OCI-M2 (cell line): ENCODE measurements at regions not wholly inside any gene's neighbourhood (a gene's known extent, or its start where the extent isn't known, plus 50 kb on each side); places are given as distances from the start of the nearest gene placed in this dataset.
"Not testable (repeated sequence)": the region's sequence is repeated elsewhere in the genome, so short reads cannot be mapped to it uniquely, and the experiment has no call there.

Experiments
- DNase-seq: peaks from one replicate; lab custom pipeline; 2025; ENCODE audit not compliant: unreplicated experiment; lab: John Stamatoyannopoulos, UW

DNA sequence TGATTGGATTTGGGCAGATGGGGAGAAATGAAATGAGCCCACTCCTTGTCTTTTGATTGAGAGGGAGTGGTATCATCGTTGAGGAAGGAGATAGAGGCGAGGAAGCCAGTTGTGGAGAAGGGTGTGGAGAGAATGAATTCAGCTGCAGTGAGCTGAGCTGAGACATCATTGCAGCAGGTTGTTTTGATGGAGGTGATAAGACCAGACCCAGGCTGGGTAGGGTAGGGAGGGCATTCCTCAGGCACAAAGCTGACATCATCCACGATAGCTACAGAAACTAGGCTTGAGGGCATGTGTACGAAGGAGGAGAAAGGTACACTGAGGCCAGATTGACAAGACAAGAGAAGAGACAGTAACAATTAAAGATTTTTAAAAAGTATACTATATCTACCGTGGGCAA, 1500.9 kb upstream of the SLC10A2 start:
- no peak for DNase-seq

DNA sequence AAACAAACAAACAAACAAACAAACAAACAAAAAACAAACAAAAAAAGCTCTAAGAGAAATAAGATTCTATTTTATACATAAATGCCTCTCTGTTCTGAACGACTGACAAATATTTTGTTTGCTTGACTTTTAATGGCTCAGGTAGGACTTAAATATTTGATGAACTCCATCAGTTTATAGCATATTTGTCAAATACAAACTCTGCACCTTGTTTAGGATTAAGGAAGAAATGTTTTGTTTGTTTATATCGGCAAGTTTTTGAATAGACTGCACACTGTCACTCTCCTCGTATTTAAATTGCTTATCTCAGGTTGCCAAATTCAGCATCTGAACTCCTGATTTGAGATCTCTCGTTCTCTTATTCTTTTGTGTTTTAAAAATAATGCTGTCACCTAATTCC, 1499.7 kb upstream of the SLC10A2 start:
- DNase-seq, result no peak

DNA sequence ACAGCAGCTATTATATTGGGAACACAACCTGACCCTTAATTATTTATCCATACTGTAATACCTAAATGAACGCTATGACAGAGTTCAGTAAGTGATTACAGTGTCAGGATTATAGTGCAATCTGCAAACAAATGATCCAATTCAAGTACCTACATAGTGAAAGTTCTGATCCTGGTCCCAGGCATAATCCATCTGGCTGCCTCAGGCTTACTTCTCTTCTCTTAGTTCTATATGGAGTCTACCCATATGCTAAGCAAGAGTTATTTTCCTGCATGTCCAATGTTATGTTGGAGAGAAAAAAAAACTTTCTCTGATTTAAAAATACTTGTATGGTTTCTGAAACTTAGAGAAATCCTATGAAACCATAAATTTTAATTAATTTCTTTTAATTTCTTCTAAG, 1487.7 kb upstream of the SLC10A2 start:
- no peak for DNase-seq

DNA sequence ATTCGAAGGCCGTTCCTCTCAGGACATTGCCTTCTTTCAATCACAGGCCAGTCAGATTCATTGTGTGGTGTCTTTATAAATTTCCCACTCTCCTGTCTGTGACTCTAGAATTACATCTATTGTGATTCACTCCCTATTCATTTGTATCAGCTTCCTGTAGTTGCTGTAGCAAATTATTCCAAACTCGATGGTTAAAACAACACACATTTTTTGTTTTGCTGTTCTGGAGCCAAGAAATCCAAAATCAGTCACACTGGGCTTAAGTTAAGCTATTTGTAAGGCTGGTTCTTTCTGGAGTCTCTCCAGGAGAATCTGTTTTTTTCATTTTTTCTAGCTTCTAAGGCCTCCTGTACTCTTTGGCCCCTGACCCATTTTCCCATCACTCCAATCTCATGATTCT, 1487.0 kb upstream of the SLC10A2 start:
- DNase-seq, result no peak

DNA sequence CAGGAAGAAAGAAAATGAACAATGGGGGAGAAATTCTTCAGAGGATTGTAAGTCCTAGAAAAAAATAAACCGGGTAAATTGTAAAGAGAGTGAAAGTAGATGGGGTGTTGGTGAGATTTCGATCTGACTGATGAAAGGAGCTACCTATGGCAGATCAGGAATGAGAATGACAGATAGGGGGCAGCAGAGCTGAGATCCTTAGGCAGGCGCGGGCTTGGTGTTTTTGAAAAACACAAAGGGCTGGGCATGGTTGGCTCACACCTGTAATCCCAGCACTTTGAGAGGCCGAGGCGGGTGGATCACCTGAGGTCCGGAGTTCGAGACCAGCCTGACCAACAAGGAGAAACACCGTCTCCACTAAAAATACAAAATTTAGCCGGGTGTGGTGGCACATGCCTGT, 1468.6 kb upstream of the SLC10A2 start:
- DNase-seq, result no peak

DNA sequence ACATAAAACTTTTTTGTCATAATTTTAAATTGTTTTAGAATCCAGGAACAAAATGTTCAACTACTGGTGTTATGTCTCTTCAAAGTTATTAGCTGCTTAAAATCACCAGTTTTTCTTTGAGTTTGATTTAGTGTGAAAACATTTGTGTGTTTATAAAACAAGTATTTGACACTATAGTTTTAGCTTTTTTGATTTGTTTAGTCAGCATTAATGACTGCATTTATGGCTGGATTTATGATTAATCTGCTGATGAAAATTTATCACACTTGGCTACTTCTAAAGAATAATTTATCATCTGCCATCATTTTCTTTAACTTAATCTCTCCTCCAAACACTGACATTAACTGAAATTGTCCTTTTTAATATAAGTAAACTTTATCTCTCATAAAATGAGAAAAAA, 1465.9 kb upstream of the SLC10A2 start:
- no peak for DNase-seq

DNA sequence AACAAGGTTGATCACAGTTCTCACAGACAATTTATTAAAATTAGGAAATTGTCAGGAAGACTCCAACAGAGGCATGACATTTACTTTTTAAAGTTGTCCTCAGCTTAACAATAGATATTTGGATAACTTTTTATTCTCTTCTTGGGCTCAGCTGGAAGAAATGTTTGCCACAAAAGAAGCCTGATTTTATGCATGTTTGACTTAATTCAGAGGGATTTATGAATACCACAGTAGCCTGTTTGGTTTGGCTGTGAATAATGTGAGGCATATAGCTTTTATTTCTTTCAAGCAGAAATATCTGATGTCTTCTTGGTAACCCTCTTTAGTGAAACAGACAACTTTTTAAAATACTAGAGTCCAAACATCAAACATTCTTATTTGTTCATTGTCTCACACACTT, 1464.5 kb upstream of the SLC10A2 start:
- no peak for DNase-seq

DNA sequence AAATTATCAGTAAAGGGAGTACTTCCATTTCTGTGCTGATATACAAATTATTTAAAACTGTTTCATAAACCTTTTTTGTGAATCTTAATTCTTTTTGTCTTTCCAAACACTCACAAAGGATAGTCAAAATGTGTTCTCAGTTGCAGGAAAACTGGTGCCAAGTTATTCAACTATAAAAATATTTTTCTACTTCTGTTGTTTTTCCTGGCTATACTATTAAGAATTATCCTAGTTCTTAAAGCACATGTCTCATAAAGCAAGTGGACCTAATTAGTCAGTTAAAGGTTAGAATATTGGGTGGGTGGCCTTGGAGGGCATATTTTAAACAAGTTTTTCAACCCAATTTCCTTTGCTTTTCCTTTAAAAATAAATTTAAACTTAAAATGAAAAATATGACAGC, 1460.3 kb upstream of the SLC10A2 start:
- no peak for DNase-seq

DNA sequence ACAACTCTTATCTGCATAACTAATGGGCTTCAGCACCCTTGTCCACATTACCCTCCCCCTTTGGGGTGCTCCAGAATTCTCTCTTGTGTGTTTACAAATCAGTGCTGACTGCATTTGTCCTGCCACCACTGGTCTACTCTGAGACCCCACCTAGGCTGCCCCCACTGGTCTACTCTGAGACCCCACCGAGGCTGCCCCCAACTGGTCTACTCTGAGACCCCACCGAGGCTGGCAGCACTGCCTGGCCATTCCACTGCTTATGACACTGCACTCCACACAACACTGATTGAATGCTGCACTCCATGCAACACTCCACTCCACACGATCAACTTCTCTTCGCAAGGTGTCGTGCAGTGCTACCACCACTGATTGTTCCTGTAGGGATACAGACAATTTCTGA, 1459.2 kb upstream of the SLC10A2 start:
- DNase-seq, result no peak

DNA sequence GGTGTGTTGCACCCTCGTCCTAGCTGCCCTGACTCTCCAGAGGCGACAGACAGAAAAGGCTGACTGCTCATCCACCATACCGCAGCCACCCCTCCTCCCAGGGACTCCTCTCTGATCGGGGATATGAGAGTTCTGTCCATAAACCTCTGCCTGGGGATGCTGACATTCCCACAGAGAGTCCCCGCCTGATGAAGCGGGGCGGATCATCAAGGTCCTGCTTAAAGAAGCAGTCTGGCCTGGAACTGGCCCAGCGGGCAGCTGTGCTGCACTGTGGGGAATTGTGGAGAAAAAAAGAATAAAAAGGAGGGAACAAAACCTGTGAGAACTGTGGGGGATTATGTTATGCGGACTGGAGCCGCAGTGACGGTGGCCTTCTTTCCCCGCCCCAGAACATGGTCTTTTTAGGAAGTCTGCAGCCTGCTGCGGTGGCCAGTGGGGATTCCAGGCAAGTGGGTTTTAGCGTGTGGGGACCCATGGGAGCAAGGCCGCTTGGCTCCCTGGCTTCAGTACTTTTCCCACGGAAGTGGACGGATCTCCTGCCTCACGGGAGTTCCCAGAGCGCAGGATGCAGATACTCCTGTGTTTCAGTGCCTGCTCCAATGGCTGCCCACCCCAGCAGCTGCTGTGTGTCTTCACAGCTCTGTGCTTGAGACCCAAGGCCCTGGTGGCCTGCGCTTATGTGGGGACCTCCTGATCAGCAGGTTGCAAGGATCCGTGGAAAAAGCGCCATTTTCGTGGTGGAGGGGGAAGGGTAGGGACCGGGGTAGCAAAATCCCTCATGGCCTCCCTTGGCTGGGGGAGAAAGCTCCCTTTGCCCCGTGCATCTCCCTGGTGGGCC, 1456.2 kb upstream of the SLC10A2 start:
- DNase-seq, result no peak

DNA sequence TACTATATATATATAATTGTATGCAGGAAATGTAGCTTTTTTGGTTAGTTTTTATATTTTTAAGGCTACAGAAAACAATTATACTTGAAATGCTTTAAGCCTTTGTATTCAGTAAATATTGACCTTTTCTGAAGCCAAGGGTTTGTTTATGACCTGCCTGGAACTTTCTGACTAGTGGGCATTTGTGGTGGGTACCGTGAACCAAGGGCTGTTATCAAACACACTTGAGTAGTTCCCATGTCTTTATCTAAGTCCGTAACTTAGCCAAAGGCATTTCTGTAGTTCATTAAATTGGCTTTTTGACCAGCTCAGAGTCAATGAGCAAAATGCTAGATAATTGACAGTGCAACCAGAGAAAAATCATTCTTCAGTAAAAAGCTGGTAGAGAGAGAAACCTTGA, 1444.2 kb upstream of the SLC10A2 start:
- no peak for DNase-seq

DNA sequence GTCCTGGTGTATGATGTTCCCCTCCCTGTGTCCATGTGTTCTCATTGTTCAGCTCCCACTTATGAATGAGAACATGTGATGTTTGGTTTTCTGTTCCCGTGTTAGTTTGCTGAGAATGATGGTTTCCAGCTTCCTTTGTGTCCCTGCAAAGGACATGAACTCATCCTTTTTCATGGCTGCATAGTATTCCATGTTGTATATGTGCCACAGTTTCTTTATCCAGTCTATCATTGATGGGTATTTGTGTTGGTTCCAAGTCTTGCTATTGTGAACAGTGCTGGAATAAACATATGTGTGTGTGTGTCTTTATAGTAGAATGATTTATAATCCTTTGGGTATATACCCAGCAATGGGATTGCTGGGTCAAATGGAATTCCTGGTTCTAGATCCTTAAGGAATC, 1427.3 kb upstream of the SLC10A2 start:
- DNase-seq, result not testable (repeated sequence)

DNA sequence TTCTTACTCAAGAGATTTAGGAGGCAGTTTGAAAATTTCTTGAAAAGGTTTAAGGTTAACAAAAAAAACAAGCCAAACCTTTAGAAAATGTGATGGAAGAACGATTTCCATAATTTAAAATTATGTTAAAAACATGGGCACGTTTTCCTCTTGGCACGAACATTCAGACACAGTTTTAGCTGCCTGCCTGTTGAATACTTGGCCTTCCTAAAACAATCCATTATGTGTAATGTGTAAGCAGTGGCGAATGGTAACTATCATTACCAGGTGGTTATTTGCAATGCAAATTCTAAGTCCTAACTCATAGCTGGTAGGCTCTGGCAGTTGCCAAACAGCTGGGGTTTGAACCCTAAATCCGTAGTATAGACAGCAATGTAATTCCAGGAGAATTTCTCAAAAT, 1425.7 kb upstream of the SLC10A2 start:
- DNase-seq, result no peak

DNA sequence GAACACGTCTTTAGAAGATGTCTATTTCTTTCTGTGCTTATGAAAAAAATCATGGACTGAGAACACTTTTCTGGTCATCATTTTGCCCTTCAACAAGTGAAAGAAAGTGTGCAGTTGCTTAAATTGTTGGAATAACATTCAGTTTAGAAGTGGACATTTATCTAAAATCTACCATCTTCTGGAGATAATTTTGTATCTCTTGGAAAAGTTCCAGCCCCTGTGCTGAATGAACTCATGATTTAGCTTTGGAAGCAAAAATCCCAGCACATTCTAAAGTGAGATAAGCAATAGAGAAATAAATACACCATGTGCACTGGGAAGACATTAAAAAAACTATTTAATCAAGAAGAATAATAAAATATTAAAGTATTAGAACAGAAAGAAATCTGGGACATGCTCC, 1420.8 kb upstream of the SLC10A2 start:
- no peak for DNase-seq

DNA sequence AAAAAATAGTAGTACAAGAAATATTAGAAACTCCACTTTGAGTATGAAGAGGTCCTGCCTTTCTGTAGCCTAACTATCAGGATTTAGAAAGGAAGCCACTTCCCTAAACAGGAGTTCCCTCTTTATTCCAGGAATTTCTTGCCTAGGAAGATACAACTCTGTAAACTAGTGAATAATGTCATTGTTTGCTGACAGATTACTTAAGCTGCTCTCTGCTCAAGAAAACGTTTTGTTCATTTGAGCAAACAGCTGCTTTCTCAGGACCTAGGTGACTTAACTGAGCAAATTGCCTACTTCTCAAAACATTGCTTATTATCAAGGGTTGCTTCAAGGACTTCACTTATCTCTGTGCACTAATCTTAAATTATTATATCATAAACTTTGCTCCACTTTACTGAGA, 1419.4 kb upstream of the SLC10A2 start:
- no peak for DNase-seq

DNA sequence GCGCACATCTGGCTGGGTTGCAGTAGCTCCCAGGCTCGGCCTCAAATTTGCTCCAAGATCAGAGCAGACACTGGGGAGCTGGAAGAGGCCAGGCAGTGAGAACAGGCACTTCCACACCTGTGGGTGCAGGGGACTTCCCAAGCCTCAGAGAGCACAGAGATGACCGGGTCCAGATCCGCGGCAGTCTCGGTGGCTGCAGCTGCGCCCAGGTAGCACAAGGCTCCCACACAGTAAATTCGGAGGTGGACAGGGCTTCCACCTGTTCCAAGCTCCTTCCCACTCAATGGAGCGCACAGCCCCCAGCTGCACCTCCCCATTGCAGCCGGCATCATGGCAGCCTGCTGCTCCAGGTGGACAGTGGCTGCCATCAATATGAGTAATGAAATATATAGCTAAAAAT, 1417.4 kb upstream of the SLC10A2 start:
- no peak for DNase-seq

DNA sequence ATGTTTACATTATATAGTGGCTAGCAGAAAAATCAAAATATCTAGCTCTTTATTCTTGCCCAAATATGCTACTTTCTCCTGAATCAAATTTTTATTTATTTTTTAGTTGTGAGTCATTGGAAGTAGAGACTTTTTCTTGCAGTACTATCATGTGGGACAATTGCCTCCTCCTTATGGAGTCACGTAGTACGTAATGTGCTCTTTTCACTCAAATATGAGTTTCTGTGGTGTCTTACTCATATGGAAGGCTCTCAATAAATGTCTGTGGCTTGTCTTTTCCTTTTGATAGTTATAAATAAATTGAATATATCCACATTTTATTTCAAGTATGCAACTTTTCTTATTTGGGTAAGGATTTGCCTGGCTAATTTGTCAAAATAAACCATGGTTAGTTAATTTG, 1411.0 kb upstream of the SLC10A2 start:
- no peak for DNase-seq

DNA sequence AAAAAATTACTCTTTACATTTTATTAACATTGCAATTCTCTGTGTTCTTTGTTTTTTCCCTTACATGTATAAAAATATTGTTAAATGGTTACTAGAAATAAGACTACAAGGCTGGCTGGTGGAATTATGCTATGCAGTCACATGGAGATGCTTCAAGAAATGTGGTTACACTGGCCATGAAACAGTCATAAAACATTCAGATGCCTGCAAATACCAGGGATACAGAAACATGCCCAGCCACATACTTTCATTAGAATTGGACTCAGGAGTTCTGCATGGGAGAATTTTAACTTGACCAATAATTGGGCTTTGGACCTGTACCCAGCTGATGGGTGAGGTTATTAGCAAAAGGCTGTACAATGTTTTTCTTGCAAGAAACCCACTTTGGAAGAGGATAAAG, 1407.7 kb upstream of the SLC10A2 start:
- DNase-seq, result no peak

DNA sequence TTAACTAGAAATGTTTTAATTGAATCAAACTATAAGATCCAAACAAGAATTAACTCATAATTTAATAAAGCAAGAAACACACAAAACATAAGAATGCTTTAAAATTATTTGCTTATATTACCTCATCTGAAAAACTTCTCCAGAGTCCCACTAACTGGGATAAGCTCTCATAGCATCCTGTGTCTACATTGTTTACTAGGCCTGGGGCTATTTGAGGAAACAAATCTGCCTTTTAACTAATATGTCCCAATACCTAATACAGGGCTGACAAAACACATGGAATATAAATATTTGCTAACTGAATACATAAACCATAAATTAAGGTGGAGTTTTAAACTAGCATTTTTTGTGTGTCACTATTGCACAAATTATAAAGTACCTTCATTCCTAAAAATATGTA, 1399.8 kb upstream of the SLC10A2 start:
- no peak for DNase-seq

DNA sequence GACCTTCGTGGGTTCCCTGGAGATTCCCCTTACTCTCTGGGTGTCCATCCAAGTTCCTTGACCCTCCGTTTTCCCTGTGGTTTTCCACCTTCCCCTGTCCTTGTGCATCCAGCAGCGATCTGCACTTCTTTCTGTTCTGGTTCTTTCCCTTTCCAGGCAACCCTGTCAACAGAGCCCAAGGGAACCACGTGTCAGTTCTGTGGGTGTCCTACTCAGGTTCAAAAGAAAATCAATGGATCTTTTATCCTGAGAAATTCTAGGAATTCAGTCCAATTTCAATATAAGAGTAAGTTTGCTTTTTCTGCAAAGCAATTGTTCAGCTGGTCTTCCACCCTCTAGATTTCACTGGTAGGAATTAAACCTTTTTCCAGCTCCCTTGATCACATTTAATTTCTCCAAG, 1394.8 kb upstream of the SLC10A2 start:
- no peak for DNase-seq

DNA sequence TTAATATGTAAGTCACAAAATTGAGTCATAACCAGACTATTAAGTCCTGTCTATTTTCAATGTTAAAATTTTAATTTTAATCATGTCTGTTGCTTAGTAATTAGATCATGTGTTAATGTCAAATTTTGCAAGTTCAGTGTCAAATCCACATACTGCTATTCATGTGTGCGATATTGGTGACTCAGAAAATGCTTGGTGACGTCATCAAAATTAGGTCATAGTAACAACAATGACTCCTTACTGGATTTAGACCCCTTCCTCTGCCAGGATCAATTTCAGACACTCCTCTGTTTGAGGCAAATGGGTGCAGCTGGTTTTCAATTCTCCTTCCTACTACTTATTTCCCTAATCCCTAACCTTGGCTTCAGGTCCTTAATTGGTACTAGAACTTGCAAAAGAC, 1394.3 kb upstream of the SLC10A2 start:
- DNase-seq, result no peak

DNA sequence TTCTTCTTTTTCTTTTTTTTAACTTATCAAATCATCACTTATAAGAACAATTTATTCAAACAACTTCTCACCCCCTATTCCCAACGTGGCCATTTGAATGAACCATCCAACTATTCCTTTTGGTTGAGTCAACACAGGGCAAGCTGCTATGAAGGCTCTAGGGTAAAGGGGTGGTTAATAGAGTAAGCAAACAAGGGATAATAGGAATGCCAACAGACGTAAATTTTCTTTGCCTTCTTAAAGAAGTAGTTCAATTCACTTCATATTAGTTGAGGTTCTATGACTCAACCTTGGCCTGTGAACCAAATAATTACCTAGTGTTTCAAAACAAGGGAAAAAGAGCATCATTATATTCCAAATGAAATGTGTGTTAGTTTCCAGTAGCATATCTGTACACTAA, 1383.8 kb upstream of the SLC10A2 start:
- DNase-seq, result no peak

DNA sequence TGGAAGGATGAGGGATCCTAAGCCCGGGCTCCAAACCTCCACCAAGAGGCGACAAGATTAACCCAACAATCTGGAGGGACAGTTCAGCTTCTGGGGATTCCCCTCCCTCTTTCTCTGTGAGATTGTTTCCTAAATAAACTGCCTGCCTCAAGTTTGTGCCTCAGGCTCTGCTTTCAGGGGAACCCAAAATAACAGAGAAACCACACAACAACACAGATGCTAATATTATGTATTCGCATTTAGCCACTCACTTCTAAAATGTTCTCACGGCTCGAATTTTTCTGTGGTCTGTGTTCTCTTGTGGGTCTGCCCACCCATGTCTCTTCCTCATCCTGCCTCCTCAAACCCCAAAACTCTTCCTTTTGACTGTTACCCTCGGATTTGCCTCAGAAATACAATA, 1381.1 kb upstream of the SLC10A2 start:
- DNase-seq, result no peak
